ENCODE measurements at regions not wholly inside any gene's neighbourhood (a gene's known extent, or its start where the extent isn't known, plus 50 kb on each side); places are given as distances from the start of the nearest gene placed in this dataset.
A peak's percentile ranks its signal among the peaks of the same experiment; 100 is the strongest.

DNA sequence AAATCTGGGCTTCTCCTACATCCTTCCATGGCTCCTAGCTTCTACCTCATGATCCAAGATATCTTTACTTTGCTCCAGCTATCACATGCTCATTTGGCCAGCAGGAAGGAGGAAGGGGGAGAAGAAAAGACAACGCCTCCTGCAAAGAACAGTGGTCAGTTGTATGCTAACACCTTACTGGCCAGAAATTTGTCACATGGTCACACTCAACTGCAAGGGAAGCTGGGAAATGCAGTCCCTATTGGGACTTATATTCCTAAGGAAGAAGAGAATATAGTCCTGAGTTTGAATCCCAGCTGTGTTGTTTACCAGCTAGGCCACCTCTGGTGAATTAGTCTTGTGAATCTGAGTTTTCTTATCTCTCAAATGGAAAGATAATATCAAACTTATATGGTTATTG, 272.0 kb downstream of the BLID start:
- no peaks in the 10 kb centered on the region for H3K27me3 ChIP-seq (ENCODE audit: insufficient read depth, low read length)
- DNase-seq (ENCODE audit: insufficient read length, low spot score, missing footprints) = no peak
- H3K27ac ChIP-seq (ENCODE audit: low read depth, low read length) = no peak overlapping the region
- H3K4me3 ChIP-seq (ENCODE audit: insufficient read depth, low read length) = no peak overlapping the region
- no peak overlapping the region for H3K4me2 ChIP-seq (ENCODE audit: insufficient read depth, low read length)
- TF ChIP-seq, protein P1, sequence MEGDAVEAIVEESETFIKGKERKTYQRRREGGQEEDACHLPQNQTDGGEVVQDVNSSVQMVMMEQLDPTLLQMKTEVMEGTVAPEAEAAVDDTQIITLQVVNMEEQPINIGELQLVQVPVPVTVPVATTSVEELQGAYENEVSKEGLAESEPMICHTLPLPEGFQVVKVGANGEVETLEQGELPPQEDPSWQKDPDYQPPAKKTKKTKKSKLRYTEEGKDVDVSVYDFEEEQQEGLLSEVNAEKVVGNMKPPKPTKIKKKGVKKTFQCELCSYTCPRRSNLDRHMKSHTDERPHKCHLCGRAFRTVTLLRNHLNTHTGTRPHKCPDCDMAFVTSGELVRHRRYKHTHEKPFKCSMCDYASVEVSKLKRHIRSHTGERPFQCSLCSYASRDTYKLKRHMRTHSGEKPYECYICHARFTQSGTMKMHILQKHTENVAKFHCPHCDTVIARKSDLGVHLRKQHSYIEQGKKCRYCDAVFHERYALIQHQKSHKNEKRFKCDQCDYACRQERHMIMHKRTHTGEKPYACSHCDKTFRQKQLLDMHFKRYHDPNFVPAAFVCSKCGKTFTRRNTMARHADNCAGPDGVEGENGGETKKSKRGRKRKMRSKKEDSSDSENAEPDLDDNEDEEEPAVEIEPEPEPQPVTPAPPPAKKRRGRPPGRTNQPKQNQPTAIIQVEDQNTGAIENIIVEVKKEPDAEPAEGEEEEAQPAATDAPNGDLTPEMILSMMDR (IDR thresholded peaks at IDR 0.05; ENCODE audit: extremely low read depth, low read depth, low read length) = no peak
- peaks cover 14% of the 10 kb centered on the region for H3K4me1 ChIP-seq (ENCODE audit: insufficient read depth, low read length)
- H3K9me3 ChIP-seq (ENCODE audit: low read depth, low read length) = no peaks in the 10 kb centered on the region
- no peak overlapping the region for H2AFZ ChIP-seq (ENCODE audit: low read length)
- no peaks in the 10 kb centered on the region for H3K36me3 ChIP-seq (ENCODE audit: insufficient read depth, low read length)
- H3K79me2 ChIP-seq (ENCODE audit: insufficient read depth, low read length) = no peaks in the 10 kb centered on the region
- no peaks in the 10 kb centered on the region for H4K20me1 ChIP-seq (ENCODE audit: insufficient read depth, low read length)

DNA sequence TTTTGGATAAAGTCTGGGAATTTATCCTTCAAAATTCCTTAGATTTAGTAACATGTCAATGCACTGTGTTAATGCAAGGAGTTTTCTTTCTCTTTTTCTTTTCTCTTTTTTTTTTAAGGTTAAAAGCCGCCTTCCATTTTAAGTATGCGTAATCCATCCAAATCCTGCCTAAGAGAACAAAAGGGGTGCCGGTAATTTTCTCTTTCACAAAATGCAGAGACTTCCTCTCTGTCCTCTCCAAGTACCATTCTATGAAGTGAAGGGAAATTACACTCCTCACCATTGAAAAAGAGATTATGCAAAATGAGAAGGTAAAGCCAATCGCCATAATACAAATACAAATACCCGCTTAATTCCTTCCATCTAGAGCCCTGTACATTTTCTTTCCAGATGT, 273.8 kb downstream of the BLID start:
- Histone ChIP-seq H4K20me1 (ENCODE audit: insufficient read depth, low read length) (no peaks in the 10 kb centered on the region), H3K79me2 (ENCODE audit: insufficient read depth, low read length) (no peaks in the 10 kb centered on the region), H3K27ac (ENCODE audit: low read depth, low read length) (peak overlapping the region; percentile 13), H3K4me1 (ENCODE audit: insufficient read depth, low read length) (peaks cover 14% of the 10 kb centered on the region), H3K9me3 (ENCODE audit: low read depth, low read length) (no peaks in the 10 kb centered on the region), H2AFZ (ENCODE audit: low read length) (peak overlapping the region; percentile 59), H3K4me3 (ENCODE audit: insufficient read depth, low read length) (no peak overlapping the region), H3K36me3 (ENCODE audit: insufficient read depth, low read length) (no peaks in the 10 kb centered on the region), H3K4me2 (ENCODE audit: insufficient read depth, low read length) (peak overlapping the region; percentile 52), H3K27me3 (ENCODE audit: insufficient read depth, low read length) (no peaks in the 10 kb centered on the region)
- TF ChIP-seq, protein P1 (IDR thresholded peaks at IDR 0.05; ENCODE audit: extremely low read depth, low read depth, low read length) = no peak
- peak; percentile 13 for DNase-seq (ENCODE audit: insufficient read length, low spot score, missing footprints)

GRCh38 chr11:121841487-121842191, 274.4 kb downstream of the BLID start:
- no peaks in the 10 kb centered on the region for H4K20me1 ChIP-seq (ENCODE audit: insufficient read depth, low read length)
- peak overlapping the region; percentile 59 for H2AFZ ChIP-seq (ENCODE audit: low read length)
- no peak overlapping the region for H3K4me3 ChIP-seq (ENCODE audit: insufficient read depth, low read length)
- H3K79me2 ChIP-seq (ENCODE audit: insufficient read depth, low read length) = no peaks in the 10 kb centered on the region
- no peaks in the 10 kb centered on the region for H3K27me3 ChIP-seq (ENCODE audit: insufficient read depth, low read length)
- no peaks in the 10 kb centered on the region for H3K36me3 ChIP-seq (ENCODE audit: insufficient read depth, low read length)
- H3K4me2 ChIP-seq (ENCODE audit: insufficient read depth, low read length) = peak overlapping the region; percentile 52
- TF ChIP-seq, protein P1 (IDR thresholded peaks at IDR 0.05; ENCODE audit: extremely low read depth, low read depth, low read length) = no peak
- no peaks in the 10 kb centered on the region for H3K9me3 ChIP-seq (ENCODE audit: low read depth, low read length)
- H3K27ac ChIP-seq (ENCODE audit: low read depth, low read length) = peak overlapping the region; percentile 13
- peaks cover 14% of the 10 kb centered on the region for H3K4me1 ChIP-seq (ENCODE audit: insufficient read depth, low read length)
- DNase-seq (ENCODE audit: insufficient read length, low spot score, missing footprints) = peak; percentile 14

DNA sequence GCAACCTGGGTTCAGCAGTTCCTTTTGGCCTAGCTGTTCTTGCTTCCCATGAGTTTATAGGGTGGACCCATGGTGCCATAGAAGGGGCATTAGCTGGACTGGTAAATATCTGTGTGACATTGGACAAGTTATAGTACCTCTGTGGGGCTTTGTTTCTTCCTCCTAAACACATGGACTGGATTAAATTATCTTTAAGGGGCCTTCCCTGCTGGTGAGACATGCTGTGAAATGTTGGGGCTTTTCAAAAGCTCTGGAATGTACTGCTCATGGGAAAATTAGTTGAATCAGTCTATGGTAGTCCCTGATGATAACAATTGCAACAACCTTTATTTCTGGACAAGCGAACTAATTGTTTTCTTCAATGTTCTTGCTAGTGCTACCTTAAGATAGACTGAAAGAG, 276.2 kb downstream of the BLID start:
- no peak for DNase-seq (ENCODE audit: insufficient read length, low spot score, missing footprints)
- Histone ChIP-seq H3K27me3 (ENCODE audit: insufficient read depth, low read length) (no peaks in the 10 kb centered on the region), H3K4me1 (ENCODE audit: insufficient read depth, low read length) (peaks cover 14% of the 10 kb centered on the region), H2AFZ (ENCODE audit: low read length) (no peak overlapping the region), H3K36me3 (ENCODE audit: insufficient read depth, low read length) (no peaks in the 10 kb centered on the region), H3K27ac (ENCODE audit: low read depth, low read length) (no peak overlapping the region), H3K4me2 (ENCODE audit: insufficient read depth, low read length) (no peak overlapping the region), H3K9me3 (ENCODE audit: low read depth, low read length) (no peaks in the 10 kb centered on the region), H3K4me3 (ENCODE audit: insufficient read depth, low read length) (no peak overlapping the region), H4K20me1 (ENCODE audit: insufficient read depth, low read length) (no peaks in the 10 kb centered on the region), H3K79me2 (ENCODE audit: insufficient read depth, low read length) (no peaks in the 10 kb centered on the region)
- TF ChIP-seq, protein P1 (IDR thresholded peaks at IDR 0.05; ENCODE audit: extremely low read depth, low read depth, low read length) = no peak
